ENCODE measurements at regions not wholly inside any gene's neighbourhood (a gene's known extent, or its start where the extent isn't known, plus 50 kb on each side); places are given as distances from the start of the nearest gene placed in this dataset.

DNA sequence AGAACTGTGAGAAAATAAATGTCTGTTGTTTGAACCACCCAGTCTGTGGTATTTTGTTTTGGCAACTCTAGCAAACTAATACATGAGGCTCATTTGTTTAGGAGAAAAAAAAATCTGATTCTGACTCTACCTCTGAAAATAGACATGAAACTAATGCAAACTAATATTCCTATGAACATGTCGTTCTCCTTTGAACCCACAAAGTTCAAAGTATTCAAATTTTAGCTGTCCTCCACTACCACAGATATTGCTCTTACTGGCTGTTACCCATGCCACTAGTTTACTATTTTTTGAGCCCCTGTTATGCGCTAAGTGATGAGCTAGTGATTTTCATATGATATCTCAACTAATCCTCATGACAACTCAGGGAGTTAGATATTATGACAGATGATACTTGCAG lies 58.8 kb upstream of the ZNF804B start:
- DNase-seq (ENCODE audit: low read depth in 4 of 4, low spot score in 3 of 4) = no peak

DNA sequence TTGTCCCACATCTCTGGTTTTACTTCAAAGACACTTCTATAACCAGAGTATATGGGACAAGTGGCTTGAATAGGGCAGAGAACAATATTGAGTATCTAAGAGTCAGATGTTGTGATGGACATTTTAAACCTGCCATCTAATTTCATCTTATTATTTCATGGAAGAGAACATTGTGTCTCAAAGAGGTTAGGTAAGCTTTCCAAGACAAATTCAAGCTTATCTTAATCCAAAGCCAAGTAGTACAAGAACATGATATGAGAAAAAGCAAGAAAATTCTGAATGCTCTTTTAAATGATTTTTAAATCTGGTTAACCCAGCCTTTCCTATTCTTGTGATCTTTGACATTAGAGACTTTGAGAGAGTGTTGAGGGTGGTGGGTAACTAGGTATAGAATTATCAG lies 65.3 kb upstream of the ZNF804B start:
- DNase-seq (ENCODE audit: low read depth in 4 of 4, low spot score in 3 of 4) = no peak

DNA sequence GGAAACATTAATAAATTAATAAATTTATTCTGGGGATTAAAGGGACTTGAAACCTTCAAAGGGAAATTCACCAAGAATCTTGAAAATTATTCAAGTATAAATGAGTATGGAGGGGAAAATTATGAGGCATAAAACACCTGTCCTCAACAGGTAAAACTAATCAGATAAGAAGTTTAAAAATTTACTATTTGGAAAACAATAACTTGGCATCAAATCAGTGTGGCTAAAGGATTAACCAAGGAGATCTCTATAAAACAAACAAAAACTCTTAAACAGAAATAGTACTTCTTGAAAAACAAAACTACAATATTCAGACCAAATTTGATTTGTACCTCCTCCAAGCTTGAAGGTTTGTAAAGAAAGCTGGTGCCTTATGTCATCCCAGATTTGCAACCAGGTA lies 66.4 kb upstream of the ZNF804B start:
- no peak for DNase-seq (ENCODE audit: low read depth in 4 of 4, low spot score in 3 of 4)

DNA sequence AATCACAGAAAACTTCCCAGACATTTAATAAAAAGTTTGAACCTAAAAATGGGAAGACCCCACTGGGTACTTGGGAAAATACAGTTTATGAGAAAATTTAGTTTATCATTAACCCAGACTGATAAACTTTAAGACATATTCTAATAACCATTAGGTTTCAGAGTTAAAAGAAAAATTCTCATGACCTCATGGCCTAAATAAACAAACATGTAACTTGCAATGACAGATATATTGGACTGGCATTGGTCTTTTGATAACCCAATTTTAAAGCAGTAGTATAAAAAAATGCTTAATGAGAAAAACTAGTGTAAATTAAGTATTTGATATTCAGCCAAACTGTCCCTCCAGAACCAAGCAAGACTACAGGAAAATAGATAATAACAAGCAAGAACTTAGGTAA lies 67.0 kb upstream of the ZNF804B start:
- DNase-seq (ENCODE audit: low read depth in 4 of 4, low spot score in 3 of 4) = no peak

DNA sequence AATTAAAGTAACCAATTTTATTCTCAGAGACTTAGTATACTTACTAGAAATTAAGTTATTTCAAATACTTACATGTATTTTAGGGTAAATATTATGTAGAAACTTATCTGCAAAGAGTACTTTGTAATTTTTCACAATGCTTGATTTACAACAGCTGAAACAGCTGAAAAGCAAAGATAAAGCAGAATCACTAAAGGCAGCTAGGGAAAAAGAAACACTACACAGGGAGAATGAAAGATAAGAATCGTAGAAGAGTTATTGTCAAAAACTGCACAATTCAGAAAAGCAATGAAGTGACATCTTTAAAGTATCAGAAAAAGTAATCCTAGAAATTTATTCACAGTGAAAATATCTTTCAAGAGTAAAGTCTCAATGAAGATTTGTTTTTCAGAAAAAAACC lies 69.7 kb upstream of the ZNF804B start:
- DNase-seq (ENCODE audit: low read depth in 4 of 4, low spot score in 3 of 4) = no peak

DNA sequence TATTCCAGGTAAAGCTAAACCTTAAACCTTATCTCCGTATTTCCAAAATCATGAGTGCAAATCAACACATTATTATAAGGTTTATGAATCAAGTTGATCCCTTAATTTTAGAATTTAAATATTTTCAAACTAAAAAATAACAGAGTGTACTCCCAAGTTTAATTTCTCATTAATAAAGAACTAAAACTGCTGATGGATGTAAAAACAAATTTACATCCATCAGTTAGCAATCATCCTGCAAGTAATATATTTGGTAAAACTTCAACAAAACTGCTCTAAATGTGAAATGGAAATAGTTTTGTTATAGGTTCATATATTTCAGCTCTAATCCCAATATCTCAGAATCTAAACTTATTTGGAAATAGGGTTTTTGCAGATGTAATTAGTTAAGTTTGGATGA lies 71.3 kb upstream of the ZNF804B start:
- no peak for DNase-seq (ENCODE audit: low read depth in 4 of 4, low spot score in 3 of 4)

DNA sequence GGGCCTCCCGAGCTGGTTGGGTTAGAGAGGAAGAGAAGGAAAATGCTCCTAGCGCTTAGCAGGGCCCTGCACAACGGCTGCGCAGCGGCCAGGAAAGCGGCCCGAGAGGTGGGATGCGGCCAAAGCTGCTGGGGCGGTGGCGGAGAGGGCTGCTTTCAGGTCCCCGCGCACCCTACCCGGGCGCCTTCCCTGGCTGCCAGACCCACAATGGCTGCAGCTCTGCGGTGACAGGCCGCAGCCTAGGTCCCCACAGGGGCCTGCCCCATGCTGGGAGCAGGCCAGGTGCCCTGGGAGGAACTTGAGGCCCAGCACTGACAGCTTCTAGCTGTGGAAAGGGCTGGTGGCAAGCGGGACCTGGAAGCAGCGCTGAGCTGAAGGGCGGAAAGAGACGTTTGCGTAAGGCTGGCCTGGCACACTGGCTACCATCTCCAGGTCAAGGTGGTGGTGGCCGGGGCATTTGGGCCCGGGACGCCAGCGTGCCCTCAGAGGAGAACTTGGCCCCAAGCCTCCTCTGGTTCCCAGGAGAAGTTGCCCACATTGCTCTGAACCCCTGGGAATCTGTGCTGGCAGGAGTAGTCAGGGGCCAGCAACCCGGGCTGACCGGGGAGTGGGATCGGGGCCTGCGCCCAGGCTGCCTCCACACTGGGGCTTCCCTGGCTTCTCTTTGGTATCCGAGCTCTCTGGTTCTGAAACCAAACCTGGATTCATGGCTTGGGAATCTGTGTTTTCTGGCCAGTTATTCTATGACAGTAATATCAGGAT lies 72.9 kb upstream of the ZNF804B start:
- no peak for DNase-seq (ENCODE audit: low read depth in 4 of 4, low spot score in 3 of 4)

DNA sequence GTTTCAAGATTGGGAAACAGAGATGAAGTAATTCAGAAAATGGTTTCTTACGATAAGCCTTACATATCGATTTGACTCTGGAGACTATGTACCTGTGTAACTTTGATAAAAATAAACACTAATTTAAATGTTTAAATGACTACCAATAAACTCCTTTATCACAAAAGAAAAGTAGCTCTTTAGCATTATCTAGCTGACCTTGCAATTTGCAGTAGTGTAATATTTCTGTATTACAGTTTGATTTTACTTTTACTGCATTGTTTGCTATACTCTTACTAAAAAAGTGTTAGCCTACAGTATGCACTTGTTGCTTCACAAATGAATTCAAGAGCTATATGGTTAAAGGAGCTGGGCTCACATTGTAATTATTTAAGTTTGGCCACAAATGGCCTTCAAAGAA lies 77.8 kb upstream of the ZNF804B start:
- DNase-seq (ENCODE audit: low read depth in 4 of 4, low spot score in 3 of 4) = no peak

DNA sequence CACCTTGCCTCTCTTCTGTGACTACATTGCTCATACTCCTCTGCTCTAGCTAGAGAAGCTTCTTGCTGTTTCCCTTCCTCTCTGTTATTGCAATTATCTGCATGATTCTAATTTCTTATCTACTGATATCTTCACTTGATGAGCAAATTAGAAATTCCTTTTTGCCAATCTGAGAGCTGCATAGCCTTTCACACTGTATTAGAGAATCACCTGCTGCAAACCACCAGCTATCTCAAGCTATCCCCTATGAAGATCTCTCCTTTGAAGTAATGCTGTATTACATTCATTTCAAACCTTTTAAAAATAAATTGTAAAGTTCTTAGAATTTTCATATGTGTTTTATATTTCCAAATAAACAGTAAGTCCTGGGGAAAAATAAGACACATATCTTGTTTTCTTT lies 89.0 kb upstream of the ZNF804B start:
- DNase-seq (ENCODE audit: low read depth in 4 of 4, low spot score in 3 of 4) = no peak

DNA sequence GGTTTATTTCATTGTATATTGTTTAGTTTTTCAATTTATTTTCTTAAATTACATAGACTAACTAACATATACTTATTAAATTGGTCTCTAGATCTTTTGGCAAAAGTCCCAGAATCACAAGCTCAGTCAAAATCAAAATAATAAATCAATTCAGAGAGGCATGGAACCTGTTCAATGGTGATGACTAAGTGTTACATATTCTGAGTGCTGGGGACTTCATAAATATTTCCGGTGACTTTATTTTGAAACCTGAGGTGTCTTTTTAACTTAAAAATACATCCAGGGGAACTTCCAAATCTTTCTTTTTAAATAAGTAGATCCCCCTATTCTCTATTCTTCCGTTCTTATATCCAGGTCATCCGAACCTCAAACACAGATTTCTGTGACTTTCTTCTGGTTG lies 89.6 kb upstream of the ZNF804B start:
- DNase-seq (ENCODE audit: low read depth in 4 of 4, low spot score in 3 of 4) = no peak

DNA sequence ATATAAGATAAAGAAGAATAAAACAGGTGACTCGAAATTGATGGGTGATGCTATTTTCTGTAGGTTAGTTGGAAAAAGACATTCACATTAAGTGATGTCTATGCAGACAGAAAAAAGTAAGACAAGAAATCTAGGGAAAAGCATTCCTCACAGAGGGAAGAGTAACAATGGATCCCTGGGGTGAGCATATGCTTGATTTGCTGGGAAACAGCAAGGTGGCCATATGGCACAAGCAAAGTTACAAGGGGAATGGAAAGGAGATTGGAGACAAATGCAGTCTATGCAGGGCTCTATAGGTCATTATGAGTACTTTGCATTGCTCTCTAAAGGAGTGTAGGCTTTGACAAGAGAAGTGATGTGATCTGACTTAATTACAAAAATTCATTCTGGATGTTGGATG lies 90.9 kb upstream of the ZNF804B start:
- no peak for DNase-seq (ENCODE audit: low read depth in 4 of 4, low spot score in 3 of 4)

DNA sequence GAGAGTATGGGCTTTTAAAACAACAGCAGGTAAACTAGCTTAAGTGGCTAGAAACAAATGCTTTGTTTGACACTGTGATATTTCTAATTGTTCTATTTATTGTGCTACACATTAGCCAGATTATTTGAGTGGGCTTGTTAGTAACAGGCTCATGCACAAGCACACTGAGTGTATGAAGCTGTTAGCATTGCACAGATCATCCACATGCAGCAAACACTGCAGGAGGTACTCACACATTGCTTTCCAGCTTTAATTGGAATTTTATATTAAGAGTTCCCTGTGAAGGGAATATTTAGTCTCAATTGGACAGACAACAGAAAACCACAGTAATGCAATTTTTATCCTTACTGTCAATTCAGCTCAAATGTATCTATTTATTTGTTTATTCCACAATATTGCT lies 92.9 kb upstream of the ZNF804B start:
- DNase-seq (ENCODE audit: low read depth in 4 of 4, low spot score in 3 of 4) = no peak

DNA sequence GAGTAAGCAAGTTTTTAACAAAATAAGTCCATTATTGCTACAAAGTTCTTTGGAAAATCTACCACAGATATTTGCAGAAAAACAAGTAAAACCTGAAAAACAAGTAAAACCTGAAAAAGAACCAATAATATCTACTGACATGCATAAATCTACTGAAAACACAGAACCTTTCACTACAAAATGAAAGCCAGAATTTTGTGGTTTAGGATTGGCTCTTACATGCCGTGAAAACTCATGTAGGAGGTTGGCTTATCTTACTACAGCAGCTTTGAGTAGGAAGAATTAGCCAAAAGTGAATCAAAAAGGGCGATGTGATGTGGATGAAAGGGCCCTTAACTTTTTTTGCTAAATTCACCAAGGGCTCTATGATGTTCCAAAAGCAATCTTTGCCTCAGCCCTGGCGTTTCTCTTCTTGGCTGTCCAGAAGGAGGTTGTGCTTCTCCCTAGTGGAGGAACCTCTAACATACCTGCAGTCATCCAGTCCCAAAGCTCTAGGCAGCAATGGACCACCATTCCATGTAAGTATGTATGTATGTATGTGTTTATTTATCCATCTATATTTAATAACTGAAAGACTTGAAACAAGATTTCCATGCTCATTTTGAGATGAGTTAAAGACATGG lies 93.5 kb upstream of the ZNF804B start:
- DNase-seq (ENCODE audit: low read depth in 4 of 4, low spot score in 3 of 4) = no peak

DNA sequence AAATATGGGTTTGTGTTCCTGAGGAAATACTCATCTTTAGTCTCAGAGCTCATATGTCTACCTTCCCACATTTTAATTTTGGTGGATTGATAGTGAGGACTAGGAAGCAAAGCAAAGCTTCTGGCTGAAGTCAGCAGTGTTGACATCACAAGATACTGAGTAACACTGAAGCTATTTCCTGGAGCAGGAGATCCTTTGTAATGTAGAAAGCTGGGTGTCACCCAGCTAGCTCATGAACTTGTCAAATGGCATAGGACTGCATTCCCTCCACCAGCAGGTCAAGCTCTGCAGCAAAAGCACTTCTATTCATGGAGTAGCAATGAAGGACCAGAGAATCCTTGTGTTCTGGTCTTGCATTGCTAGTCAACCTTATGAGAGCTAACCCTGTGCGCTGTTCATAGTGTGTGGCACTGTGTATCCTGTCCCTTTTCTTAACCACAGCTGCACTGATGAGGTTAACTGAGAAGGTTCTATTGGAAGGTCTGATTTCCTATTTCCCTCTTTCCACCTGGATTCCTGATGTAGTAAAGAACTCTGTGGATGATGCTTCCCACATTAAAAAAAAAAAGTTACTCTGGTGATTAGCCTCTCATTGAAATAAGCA lies 94.8 kb upstream of the ZNF804B start:
- no peak for DNase-seq (ENCODE audit: low read depth in 4 of 4, low spot score in 3 of 4)

DNA sequence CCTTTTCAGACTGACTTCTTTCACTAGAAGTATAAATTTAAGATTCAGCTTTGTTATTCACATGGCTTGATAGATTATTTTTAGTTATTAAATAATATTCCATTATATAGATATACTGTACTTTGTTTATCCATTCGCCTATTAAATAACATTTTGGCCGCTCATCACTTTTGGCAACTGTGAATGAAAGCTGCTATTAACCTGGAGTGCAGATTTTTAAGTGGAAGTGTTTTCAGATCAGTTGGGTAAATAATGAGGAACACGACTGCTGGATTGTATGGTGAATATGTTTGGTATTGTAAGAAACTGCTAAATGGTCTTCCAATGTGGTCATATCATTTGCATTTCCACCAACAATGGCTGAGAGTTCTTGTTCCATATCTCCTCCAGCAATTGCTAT lies 97.6 kb upstream of the ZNF804B start:
- no peak for DNase-seq (ENCODE audit: low read depth in 4 of 4, low spot score in 3 of 4)

DNA sequence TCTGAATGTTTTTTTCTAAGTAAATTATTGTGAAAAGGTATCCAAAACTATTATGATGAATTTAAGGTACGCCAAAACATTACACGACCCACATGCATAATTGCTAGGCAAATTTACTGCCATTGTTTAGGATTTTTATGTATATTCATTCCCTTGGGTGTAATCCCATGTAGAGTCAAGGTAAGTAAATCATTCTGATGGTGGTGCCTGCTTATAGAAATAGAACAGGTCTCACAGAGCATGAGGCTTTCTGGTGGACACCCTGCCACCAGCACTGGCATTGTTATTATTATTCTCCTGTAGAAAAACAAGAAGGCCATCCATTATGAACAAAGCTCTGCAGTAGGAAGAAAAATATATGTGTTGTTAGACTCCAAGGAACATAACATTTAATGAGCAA lies 111.7 kb upstream of the ZNF804B start:
- DNase-seq (ENCODE audit: low read depth in 4 of 4, low spot score in 3 of 4) = no peak

DNA sequence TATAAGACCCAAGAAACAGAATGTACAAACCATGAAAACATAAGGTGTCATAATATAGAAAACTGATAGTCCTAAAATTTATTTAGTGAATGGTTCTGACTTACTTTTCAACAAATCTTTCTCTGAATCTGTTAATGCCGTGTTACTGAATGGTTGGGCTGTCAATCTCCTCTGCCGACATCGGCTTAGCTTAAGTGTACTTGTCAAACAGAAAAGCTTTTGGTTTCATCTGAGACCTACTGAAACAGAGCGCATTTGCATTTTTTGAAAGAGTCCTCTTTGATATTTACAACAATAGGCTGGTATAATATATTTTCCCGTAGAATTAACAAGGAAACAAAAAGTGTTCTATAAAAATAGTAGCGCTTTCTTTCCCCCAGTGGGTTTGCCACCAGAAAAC lies 120.9 kb upstream of the ZNF804B start:
- no peak for DNase-seq (ENCODE audit: low read depth in 4 of 4, low spot score in 3 of 4)

DNA sequence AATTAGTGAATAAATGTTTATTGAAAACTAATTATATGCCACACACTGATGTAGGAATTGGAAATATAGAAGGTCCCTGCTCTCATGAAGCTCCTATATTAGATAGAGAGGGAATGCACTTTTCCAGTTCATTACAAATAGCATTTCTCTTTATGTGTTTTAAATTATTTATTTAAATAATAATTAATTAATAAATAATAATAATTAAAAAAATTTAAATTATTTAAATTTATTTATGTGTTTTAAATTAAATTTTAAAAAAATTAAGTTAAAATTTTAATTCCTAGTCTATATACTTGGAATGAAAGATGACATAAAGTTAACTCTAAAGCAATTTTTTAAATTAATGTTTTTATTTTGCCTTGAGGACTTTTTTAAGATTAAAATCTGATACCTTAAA lies 121.7 kb upstream of the ZNF804B start:
- DNase-seq (ENCODE audit: low read depth in 4 of 4, low spot score in 3 of 4) = no peak

DNA sequence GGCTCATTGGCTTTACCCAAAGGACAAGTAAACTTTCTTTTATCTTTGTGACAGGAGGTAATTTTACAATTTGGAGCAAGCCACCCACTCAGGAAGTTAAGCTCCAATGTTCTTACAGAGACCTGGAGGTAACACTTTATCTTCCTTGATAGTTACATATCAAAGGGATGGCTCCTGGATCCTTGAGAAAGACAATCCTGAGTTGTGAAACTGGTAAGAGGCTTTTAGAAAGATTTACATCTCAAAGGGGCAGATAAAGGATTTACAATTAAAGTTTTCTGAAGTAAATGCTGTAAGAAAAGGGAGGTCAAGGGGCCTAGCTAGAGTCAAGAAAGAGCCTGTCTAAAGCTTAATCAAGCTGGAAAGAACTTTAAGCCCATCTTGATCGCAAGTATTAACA lies 124.4 kb upstream of the ZNF804B start:
- DNase-seq (ENCODE audit: low read depth in 4 of 4, low spot score in 3 of 4) = peak in 2 of 4 donors; percentile 5

DNA sequence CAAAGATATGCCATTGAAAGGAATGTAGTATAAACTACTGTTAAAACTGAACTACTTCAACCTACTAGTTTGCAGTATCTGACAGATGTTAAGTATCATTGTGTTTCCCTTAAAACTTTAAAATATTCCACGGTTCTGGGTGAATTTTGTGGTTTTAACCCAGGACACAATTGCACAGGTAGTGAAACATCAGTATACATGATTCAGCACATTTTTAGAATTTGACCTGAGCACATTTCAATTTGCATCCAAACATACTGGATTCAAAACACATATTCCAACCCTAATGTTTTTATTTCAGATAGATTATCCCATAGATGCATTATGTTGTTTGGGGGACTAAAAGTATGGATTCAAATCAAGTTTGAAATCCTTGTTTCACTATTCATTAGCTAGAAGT lies 129.9 kb upstream of the ZNF804B start:
- no peak for DNase-seq (ENCODE audit: low read depth in 4 of 4, low spot score in 3 of 4)

DNA sequence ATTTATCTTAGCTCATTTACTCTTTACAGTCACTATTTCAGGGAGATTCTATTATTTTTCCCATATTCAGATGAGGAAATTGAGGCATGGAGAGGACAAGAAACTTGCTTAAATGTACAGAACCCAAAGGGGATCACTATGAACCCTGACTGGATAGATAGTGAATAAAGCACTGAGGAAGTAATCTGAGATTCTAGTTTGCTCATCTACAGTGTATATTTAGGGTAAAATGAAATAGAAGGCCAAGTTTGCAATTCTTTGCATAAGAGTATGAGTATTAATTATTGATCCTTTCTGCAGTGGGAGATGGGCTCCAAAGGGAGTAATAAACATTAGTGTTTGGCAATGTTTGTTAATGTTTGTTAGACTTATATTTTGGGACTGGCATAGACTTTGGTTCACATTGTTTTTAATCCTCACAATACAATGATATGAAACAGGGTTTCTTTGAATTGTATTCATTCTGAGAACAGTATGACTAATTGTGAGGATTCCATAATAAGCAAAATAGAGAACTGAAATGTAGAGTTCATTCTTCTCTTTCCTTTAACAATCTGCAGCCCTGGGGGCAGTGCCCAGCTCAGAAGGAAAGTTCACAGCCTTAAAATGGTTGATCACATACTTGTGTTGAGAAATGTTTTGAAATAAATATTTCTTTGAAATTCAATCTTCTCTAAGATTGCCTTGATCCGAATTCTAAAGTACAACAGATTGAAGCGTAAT lies 131.0 kb upstream of the ZNF804B start:
- no peak for DNase-seq (ENCODE audit: low read depth in 4 of 4, low spot score in 3 of 4)

DNA sequence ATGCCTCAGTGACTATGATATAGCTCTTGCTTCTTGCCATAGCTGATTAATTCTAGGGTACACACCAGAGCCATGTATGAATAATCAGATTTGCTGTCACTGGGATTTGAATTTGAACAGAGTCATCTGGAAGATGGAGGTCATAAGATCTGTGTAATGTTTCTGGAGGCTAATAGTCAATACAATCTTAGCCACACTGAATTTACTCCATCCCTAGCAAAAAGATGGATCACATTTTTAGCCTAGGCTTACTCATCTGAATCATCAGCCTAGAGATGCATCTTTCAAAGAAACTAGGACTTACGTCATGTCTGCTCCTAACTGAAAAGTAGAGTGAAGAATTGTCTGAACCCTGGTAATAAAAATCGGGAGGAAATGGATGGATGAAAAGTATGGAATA lies 142.3 kb upstream of the ZNF804B start:
- no peak for DNase-seq (ENCODE audit: low read depth in 4 of 4, low spot score in 3 of 4)

Measured in right renal pelvis (tissue), 4 donors.